ENCODE measurements at regions not wholly inside any gene's neighbourhood (a gene's known extent, or its start where the extent isn't known, plus 50 kb on each side); places are given as distances from the start of the nearest gene placed in this dataset.

- TF ChIP-seq, protein P1, sequence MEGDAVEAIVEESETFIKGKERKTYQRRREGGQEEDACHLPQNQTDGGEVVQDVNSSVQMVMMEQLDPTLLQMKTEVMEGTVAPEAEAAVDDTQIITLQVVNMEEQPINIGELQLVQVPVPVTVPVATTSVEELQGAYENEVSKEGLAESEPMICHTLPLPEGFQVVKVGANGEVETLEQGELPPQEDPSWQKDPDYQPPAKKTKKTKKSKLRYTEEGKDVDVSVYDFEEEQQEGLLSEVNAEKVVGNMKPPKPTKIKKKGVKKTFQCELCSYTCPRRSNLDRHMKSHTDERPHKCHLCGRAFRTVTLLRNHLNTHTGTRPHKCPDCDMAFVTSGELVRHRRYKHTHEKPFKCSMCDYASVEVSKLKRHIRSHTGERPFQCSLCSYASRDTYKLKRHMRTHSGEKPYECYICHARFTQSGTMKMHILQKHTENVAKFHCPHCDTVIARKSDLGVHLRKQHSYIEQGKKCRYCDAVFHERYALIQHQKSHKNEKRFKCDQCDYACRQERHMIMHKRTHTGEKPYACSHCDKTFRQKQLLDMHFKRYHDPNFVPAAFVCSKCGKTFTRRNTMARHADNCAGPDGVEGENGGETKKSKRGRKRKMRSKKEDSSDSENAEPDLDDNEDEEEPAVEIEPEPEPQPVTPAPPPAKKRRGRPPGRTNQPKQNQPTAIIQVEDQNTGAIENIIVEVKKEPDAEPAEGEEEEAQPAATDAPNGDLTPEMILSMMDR (IDR thresholded peaks at IDR 0.05): no peak
- no peak for TF ChIP-seq ZFX (IDR thresholded peaks at IDR 0.05; ENCODE audit: borderline replicate concordance)
These were observed 92.4 kb upstream of the COPS8 start for GRCh38 chr2:236993286-236993685.

Measured in 22Rv1 (cell line).